T-helper 9 cell (primary cell): ENCODE measurements at regions not wholly inside any gene's neighbourhood (a gene's known extent, or its start where the extent isn't known, plus 50 kb on each side); places are given as distances from the start of the nearest gene placed in this dataset.

Experiments used
- DNase-seq: peaks from one replicate; pipeline ENCODE4 v3.0.0-alpha.2; 2020

DNA sequence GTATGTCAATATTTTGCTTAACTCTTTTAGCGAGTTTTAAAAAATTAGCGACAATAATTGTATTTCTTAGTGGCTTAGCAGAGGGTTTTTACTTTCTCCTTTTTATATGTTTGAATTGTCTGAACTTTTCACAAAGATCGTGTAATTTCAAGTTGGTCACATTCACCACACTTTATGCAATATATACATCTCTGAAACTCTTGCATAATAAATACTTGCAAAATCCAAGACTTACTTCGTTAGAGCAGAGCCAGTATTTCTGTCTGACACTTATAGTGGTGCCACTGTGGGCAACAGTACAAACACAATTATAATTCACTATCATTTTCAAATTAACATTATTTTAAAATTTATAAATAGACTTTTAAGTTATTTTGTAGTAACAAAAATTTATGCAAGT lies 62.0 kb downstream of the SUCNR1 start:
- no peak for DNase-seq

DNA sequence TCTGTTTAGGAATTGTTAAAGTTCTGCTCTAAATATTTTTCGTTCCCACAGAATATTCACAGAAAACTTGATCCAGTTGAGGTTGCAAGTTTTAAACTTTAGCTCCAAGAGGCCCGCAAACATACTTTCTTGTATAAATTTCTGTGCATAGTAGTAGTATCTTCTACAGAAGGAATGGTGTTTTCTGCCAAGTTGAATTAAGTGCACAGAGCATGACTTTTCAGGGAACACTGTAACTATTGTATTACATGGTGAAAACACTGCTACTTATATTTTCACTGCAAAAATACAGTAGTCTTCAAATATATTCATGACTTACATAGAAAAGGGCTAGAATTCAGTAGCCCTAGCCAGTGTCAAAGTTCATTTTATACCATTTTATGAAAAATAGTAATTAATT lies 67.0 kb downstream of the SUCNR1 start:
- DNase-seq: no peak

DNA sequence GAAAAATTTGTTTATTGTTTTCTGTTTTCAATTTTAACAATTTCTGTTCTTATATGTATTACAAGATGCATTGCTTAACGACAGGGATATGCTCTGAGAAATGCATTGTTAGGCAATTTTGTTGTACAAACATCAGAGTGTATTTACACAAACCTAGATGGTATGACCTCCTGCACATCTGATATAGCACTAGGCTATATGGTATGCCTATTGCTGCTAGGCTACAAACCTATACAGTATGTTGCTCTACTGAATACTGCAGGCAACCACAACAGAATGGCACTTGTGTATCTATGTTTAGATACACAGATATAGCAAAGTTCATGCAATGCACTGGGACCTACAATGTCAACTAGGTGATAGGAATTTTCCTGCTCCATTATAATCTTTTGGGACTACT lies 70.1 kb downstream of the SUCNR1 start:
- no peak for DNase-seq

DNA sequence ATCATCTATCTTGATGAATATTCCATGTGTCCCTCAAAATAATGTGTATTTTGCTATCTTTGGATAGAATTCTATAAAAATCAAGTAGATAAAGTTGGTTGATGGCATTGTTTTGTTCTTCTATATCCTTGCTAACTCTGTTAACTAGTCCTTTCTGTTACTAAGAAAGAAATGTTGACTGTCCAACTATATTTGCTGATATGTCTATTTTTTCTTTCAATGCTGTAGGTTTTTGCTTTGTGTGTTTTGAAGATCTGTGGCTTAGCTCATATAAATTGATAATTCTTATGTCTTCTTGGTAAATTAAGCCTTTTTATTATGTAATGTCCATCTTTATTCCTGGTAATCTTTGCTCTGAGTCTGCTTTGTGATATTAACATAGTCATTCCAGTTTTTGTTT lies 70.9 kb downstream of the SUCNR1 start:
- DNase-seq: no peak

DNA sequence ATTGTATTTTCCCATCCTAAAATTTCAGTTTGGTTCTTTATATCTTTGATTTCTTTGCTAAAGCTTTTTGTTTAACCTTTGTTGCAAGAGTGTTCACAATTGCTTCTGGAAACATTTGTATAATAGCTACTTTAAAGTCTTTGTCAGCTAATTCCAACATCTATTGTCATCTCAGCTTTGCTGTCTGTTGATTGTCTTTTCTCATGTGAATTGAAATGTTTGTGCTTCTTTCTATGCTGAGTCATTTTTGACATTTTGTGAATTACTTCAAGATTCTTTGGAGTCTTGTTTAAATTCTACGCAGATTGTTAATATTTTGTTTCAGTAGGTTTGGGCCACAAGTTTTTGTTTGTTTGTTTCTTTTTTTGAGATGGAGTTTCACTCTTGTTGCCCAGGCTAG lies 73.2 kb downstream of the SUCNR1 start:
- DNase-seq: no peak

DNA sequence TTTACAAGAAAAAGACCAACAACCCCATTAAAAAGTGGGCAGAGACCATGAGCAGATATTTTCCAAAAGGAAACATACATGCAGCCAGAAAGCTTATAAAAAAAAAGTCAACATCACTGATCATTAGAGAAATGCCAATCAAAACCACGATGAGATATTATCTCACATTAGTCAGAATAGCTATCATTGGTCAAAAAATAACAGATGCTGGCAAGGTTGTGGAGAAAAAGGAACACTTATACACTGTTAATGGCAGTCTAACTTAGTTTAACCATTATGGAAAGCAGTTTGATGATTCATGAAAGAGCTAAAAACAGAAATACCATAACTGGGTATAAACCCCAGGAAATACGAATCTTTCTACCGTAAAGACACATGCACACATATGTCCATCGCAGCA lies 76.3 kb downstream of the SUCNR1 start:
- DNase-seq: no peak

DNA sequence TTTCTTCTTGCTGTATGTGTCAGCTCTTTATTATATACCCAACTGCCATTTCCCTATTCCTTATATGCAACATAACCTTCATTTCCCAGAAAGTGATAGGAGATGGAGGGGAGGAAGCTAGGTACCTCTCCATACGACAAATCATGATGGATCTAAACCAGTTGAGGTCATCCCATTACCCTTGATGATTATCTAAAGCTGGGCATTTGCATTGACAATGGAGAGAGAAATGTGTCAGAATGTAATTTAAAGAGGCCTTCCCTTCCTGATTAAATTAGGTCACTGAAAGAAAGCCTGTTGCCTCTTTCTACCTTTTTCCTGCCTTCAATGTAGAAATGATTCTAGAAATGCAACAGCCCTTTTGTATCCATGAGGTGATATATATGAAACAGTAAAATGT lies 81.9 kb downstream of the SUCNR1 start:
- DNase-seq: no peak

DNA sequence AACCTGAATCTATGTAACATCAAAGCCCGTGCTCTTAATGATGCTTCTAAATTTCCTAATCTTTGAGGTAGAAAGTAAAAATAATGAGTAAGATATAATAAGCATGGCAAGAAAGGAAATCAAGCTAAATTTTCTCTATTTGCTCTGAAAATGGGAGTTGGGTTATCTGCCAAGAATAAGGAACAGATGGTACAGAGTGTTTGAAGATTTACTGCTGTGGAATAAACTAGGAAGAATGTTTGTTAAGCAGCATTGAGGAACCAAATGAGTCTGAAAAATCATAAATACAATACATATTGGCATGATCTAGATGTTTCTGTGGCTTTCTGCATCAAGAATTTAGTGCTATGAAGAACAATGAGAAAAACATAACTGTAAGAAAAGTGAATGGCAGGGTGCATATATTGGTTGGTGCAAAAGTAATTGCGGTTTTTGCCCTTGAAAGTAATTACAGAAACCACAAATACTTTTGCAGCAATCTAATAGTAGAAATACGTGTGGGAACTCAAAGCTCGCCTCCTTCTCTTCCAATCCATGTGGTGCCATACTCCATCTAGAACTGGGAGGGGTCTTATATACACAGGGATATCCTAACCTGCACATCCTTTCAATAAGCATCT lies 87.6 kb downstream of the SUCNR1 start:
- DNase-seq: no peak

DNA sequence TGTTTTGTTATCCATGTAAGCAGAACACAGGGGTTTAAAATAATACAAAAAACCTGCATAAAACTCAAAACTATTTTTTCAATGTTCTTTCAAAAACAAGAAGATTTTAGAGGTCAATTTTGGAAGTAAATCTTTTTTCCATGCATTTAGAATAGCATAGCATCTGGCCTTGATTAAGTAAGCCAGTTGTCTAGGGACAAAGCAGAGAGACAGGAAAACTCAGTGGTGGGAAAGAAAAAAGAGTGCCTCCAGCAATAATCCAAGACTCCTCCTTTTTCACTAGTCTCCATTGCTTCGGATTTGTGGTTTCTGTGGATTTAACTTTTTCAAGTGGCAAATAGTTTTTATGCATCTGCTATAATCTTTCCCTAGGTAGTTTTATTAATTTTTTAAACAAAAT lies 88.9 kb downstream of the SUCNR1 start:
- DNase-seq: no peak

DNA sequence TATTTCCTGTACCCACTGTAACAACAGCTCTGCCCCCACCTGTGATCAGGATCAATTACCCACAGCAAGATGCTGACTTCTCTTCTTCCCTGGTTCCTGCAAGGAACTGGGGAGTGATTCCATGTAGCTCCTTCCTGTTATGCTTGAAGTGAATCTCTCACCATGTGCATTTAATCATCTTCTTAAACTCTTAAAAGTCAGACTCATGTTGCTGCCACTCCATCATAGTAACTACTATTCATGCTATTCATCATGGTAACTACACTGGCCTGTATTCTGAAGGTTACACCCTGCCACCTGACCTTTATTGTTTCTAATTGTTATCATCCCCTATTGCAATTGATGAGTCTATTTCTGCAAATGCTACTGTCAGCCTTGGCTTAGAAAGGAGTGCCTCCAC lies 89.5 kb downstream of the SUCNR1 start:
- no peak for DNase-seq

DNA sequence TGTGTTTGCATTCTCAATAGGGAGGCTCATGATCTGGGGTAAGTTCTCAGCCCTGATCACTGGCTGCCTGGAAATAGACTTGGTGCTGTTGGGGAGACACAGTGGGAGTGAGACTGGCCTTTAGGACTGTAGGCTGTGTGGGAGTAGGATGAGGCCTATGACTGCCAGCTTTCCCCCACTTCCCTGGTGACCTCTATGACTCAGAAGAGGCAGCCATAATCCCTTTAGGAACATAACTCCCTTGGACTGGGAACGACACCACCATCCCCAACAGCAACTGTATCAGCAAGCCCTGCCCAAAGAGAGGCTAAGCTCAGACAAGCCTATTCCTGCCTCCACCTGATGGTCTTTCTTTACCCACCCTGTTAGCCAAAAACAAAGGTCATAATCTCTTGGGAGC lies 91.3 kb downstream of the SUCNR1 start:
- no peak for DNase-seq

DNA sequence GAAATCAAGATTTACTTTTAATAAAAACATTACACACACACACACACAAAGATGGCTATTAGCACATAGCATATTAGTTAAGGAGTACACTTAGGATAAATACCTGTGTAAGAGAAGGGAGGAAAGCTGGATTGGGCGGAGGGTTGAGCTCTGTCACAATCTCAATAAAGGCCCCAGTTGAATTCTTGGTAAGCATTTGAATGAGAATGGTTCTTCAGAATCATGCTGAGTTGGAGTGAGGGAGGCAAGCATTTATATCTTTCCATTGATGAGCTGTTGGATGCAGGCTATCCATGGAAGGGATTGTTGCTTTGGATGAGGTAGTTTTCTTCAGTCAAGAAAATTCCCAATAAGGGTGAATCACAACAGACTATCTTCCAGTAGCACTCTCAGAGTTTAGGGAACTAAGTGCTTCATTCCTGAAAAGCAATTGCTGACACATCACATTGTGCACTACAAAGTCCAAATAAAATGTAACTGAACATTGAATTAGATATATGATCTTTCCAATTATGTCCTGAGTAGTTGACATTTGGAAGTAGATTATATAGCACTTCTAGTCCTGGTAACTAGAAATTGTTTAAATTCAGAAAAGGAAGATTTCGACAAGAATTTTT lies 95.7 kb downstream of the SUCNR1 start:
- no peak for DNase-seq

DNA sequence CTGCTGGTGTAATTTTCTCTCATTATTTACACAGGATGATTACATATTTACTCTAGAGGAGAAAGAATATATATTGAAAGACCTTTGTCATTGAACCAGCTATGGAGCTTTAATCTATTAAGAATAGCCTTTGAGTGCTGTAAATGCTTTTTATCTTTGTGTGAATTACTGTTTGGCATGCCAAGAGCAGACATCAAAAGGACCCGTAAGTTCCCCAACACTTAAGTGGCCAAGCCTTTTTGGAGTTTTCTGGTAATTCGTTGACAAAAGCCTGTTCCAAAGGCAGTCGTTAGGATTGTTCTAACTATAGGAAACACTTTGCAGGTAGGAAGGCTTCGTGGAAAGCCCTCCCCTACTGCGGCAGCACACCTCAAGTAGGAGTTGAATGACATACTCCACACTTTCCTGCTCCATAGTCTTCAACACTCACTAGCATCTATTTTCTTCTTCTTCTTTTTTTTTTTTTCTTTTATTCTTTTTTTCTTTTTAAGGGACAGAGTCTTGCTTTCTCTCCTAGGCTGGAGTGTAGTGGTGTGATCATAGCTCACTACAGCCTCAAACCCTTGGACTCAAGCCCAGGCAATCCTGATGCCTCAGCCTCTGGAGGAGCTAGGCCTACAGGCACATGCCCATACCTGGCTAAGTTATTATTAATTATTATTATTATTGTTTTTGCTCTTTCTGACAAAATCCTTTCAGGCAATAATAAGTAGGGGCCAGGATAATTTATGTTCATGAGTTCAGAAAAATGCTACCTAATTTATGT lies 98.6 kb downstream of the SUCNR1 start:
- no peak for DNase-seq

DNA sequence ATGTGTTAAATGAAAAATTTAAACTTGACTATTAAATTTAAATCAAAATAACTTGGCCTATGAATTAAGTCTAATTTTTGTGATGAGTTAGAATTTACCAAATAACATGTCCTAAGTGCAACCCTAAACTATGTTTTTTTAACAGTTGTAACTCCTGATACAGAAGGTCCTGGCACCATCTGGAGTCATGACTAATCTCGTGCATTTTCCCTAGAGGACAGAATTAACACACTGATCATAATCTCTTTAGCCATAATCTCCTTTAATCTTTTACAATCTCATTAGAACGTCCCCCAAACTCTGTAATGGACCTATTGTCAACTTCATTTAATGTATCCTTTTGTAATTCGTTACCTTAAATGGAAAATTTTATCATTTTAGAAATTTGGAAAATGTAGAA lies 100.6 kb downstream of the SUCNR1 start:
- DNase-seq: no peak

DNA sequence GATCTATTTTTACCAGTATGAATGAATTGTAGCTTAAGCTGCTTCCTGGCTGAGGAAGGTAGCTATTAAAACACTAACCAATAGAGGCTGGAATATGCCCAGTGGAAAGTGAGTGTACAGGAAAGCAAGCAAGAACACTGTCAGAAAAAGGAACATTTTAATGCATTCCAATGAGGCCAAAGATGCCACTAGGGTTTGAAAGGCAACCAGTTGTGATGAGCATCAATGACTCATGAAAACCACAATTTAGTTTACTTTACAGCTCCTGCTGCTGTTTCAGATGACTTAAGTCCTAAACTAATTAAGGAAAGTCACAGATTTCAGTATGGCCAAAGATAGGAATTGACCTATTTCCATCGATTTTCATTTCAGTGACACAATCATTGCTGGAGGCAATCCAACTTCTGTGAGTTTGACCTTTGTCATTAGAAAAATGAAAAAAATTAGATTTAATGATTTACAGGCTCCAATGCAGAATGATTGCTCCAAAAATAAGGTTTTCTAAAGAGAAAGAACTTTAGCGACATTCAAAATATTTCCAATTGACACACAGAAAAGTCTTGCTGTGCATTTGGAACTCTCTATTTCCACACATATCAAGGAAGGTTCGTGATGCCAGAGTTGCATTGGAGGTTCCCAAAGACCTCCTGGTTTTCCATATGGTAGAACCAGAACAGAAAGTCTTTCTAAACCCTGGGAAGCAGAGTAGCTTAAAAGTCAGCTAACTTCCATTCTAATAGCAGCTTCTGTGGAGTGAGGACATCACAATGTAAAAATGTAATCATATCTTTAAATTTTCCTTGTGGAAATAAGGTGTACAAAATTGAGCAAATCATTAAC lies 103.0 kb downstream of the SUCNR1 start:
- no peak for DNase-seq

DNA sequence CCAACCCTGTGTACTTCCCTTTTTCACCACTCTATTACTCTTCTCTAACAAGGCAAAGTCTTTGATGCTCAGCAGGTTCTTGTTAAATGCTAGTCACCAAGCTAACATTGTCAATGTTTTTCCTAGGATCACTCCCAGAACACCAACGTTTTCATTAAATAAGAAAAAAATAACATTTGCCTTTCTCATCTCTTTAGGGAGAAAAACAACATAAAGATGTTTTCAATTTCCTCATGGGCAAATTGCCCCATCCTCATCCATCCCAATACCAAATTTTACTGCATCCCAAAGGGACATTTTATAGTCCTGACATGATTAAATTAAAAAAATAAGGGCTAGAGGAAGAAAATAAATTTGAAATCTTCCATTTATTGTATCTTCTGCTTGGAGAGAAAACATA lies 106.5 kb downstream of the SUCNR1 start:
- no peak for DNase-seq

DNA sequence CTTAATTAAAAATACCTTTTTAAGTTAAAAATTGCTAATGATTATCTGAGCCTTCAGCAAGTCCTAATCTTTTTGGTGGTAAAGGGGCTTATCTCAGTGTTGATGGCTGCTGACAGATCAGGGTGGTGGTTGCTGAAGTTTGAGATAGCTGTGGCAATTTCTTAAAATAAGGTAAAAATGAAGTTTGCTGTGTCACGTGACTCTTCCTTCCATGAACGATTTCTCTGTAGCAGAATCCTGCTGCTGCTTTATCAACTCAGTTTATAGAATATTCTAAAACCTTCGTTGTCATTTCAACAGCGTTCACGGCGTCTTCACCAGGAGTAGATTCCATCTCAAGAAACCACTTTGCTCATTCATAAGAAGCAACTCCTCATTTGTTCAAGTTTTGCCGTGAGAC lies 110.1 kb downstream of the SUCNR1 start:
- DNase-seq: no peak

DNA sequence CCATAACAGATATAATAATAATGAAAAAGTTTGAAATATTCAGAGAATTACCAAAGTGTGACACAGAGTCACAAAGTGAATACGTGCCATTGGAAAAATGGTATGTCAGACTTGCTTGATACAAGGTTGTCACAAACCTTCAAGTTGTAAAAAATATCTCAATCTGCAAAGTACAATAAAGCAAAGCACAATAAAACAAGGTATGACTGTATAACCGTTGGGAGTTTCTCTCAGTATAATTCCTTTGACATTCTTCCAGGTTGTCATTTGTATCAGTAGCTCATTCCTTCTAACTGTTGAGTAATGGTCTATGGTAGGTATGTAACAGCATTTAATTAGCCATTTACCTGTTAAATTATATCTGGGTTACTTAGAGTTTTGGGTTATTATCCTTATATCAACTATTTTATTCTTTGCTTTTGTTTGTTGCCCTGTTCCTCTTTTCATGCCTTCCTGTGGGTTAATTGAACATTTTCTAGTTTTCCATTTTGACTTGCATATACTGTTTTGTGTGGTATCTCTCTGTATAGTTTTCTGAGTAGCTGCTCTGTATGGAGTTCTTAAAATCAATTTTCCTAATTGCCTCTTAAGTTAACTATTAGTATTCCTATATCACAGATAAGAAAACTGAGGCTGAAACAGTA lies 112.5 kb downstream of the SUCNR1 start:
- no peak for DNase-seq

DNA sequence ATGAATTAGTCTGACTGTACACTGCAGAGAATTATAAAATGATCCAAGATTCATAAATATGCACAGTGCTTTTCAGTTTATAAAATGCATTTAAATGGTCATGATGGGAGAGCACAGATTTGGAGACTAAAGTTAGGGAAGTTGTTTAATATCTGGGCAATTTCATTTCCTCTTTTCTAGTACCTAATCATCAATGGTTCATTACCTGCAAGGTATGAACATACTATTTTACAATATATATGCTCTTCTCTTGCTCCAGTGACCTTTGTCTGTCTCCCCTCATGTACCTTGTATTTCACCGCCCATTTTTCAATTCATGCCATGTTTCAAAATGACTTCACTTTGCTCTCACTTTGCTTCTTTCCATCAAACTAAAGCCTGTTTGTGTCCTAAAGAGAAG lies 114.5 kb downstream of the SUCNR1 start:
- no peak for DNase-seq

DNA sequence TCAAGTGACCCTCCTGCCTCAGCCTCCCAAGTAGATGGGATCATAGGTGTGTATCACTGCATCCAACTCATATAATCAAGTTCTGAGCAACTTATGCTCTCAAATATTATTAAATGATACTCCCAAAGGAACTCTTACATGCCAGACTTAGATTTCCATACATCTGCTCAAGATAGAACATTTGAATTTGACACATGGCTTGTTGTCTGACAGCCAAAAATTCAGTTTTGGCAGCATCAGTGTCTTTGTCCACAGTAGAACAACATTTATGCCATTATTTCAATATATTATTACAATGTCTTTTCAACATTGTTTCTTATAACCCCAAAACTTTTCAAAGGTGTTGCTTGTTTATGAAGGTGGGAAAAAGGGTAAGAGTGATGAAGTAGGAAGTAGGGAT lies 116.2 kb downstream of the SUCNR1 start:
- DNase-seq: no peak

DNA sequence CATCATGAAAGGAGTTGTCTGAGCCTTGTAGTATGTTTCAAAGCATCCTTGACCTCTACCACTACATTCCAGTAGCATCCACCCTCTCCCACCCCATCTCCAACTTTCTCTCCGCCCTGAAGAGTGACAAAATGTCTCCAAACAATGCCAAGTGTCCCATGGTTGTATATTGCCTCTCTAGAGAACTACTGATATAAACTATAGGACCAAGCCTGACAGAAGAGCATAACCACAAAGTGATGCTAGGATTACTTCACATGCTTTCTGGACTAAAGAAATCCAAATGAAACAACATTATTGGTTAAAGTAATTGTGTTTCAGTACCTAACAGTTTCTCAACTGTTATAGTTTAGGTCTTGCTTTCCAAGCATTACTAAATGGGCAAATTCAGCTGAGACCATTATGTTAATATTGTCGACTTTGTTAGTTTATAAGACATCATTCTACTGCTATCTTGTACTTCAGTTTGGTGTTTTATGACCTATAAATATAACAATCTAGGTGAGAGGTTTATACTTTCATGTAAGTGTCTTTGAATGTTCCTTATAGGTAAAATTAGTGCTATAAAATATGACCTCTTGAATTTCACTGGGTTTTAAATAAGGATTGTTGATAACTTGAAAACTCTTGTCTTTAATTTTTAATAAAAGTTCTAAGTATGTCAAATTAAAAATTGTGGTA lies 117.4 kb downstream of the SUCNR1 start:
- DNase-seq: no peak

DNA sequence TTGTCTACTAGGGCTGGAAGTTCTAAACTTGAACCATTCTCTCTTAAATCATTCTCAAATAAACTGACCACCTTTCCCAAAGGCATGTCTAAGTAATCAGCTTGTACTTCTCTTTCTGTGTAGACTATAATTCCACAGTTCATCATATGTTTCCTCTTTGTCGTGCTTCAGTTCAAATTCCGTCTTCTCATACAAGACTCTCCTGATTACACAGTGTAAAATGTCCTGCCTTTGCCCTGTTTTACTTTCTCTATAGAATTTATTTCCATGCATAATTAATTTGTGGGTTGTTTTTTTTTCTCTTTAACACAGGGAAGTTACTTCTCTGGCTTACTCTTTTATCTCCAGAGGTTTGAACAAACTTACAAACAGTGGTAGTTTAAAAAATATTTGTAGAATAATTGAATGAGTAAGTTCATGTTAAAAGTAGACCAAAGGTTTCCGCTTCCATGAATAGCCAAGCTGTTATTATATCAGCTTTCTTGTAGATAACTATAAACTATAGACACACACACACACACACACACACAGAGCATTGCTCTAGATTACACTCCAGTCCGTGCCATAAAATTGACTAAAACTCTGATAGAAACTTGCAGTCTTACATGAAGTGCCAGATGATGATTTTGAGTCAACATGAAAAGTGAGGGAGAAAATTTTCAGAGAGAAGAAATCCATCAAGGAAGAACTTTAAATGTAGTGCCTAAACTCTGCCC lies 119.0 kb downstream of the SUCNR1 start:
- no peak for DNase-seq
